GM12873 (cell line): ENCODE measurements at regions not wholly inside any gene's neighbourhood (a gene's known extent, or its start where the extent isn't known, plus 50 kb on each side); places are given as distances from the start of the nearest gene placed in this dataset.
A peak's percentile ranks its signal among the peaks of the same experiment; 100 is the strongest.

Source experiments
- TF ChIP-seq, protein P1 (sequence below): IDR thresholded peaks from 2 replicates; pipeline ENCODE4 v1.5.1; 2012; ENCODE audit warnings: low read depth, mild to moderate bottlenecking, moderate library complexity, low read length, control low read depth; ENCODE audit not compliant: insufficient read depth; ENCODE audit errors: missing control alignments

DNA sequence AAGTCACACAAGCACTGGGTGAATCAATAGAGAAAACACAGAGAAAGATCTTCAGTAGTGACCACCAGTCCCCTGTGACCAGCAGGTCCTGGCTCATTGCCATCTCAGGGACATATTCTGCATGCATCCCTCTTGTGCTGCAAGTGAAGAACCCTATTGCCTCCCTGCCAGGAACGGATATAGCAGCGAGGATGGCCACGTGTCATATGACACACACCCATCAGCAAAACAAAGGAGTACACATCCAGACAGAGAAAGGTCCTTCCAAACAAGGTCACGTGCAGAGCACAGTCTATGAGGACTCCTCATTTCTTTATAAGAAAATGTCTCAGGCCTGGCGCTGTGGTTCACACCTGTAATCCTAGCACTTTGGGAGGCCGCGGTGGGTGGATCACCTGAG lies 638.4 kb downstream of the FLRT2 start:
- TF ChIP-seq, protein P1, sequence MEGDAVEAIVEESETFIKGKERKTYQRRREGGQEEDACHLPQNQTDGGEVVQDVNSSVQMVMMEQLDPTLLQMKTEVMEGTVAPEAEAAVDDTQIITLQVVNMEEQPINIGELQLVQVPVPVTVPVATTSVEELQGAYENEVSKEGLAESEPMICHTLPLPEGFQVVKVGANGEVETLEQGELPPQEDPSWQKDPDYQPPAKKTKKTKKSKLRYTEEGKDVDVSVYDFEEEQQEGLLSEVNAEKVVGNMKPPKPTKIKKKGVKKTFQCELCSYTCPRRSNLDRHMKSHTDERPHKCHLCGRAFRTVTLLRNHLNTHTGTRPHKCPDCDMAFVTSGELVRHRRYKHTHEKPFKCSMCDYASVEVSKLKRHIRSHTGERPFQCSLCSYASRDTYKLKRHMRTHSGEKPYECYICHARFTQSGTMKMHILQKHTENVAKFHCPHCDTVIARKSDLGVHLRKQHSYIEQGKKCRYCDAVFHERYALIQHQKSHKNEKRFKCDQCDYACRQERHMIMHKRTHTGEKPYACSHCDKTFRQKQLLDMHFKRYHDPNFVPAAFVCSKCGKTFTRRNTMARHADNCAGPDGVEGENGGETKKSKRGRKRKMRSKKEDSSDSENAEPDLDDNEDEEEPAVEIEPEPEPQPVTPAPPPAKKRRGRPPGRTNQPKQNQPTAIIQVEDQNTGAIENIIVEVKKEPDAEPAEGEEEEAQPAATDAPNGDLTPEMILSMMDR: no peak

DNA sequence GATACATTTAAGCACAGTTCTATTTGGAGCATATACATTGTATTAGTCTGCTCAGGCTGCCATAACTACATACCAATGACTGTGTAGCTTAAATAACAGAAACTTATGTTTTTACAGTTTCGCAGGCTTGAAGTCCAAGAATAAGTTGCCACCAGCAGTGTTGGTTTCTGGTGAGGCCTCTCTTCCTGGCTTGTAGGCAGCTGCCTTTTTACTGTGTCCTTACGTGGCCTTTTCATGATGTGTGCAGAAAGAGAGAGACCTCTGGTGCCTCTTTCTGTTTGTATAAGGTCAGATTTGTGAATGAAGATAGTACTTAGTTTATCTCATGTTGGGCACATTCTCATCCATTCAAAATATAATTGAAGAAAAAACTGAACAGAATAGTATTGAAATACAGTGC lies 636.6 kb downstream of the FLRT2 start:
- TF ChIP-seq, protein P1: no peak

DNA sequence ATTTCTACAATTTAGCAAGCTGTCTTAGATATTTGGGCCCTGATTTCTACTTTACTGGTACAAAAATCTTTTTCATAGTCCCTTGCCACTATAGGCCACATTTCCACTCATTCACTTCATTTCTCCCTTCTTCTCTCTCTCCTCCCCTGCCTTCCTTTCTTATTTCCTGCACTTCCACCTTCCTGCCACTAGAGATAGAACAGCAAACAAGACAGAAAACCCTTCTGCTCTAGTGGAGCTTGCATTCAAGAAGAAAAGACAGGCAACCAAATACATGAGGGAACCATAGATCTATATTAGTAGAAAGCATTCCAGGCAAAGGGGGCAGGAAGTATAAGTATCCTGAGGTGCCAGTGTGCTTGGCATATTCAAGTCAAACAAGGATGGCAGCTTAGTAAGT lies 623.5 kb downstream of the FLRT2 start:
- TF ChIP-seq, protein P1: peak; percentile 11

DNA sequence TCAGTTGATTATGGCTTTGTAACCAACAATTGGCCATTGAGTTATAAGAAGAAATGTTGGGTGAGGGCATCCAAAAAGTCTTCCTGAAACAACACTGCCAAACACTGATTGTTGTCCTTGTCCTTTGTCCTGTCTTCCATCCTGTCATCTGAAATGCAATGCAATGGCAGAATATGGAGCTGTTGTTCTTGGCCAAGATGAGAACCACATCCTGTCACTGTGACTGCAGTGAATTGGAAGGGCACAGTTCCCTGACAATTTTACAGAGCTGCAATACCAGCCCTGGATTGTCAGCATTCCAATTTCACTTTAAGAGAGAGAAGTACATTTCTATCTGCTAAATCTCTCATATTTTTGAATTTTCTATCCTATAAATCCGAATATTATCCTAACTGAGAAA lies 613.3 kb downstream of the FLRT2 start:
- TF ChIP-seq, protein P1: no peak

DNA sequence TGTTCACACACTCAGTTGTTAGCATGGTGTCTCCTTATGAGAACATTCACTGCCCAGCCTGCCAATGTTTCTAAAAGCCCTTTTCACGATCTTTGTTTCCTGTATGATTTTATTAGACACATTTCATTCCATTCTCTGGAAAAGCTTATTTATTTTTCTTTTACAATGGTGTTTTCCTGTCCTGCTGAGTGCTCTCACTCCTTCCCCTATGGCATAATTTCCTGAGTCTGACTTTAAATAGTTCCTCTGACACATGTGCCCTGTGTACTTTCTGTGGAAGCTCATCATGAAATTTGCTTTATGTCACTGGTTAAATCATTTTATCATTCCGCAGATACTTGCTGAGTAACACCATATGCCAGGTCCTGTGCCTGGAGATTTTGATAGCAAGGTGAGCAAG lies 612.0 kb downstream of the FLRT2 start:
- TF ChIP-seq, protein P1: no peak

DNA sequence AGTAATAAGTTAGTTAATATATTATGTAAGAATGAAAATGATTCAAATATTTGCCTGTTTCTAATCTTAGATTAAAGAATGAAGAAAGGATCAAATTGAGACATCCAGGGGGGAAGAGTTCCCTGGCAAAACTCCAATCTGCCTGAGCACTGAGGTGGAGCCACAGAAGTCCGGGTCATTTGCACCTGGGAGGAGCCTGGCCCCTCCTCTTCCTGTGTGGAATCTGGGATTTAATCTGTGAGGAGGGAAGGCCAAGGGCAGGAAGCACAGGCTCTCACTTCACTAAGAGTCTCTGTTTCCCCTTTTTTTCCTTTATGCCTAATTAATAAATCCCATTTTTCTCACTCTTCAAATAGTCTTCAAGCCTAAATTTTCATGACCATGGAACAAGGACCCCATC lies 599.5 kb downstream of the FLRT2 start:
- TF ChIP-seq, protein P1: no peak

DNA sequence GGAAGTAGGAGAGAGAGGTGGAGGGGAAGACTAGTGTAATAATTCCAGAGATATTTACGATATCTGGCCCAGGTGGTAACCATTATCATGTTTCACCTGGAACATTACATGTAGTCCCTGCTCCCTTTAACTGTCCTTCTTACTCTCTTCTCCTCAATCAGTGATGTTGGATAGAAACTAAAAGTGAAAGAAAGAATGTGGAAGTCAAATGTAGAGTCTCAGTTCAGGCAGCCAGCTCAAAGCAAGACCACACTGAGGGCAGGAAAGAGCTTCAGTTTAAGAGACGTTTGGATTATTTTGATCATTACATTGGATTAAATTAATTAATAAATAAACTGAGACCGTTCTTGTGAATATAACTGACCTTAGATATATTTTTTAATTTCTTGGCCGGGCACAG lies 594.4 kb downstream of the FLRT2 start:
- TF ChIP-seq, protein P1: no peak
